ENCODE measurements at regions not wholly inside any gene's neighbourhood (a gene's known extent, or its start where the extent isn't known, plus 50 kb on each side); places are given as distances from the start of the nearest gene placed in this dataset.

GRCh38 chr22:49010901-49011300 is 816.8 kb downstream of the BRD1 start:
- H3K9me3 ChIP-seq (ENCODE audit: low read depth, low read length), result no peaks in the 10 kb centered on the region

GRCh38 chr22:49010070-49010863 is 817.4 kb downstream of the BRD1 start:
- no peak overlapping the region for H3K4me3 ChIP-seq
- H3K9ac ChIP-seq (ENCODE audit: insufficient read length), result no peak overlapping the region
- no peaks in the 10 kb centered on the region for H3K9me3 ChIP-seq (ENCODE audit: low read depth, low read length)
- TF ChIP-seq FOXP2 (optimal IDR thresholded peaks at IDR 0.05; ENCODE audit: control extremely low read depth, extremely low read length, insufficient read depth), result no peak
- no peak for TF ChIP-seq EZH2 (IDR thresholded peaks at IDR 0.05)
- TF ChIP-seq POLR2AphosphoS5 (IDR thresholded peaks at IDR 0.05; ENCODE audit: borderline replicate concordance, low read depth, low read length), result no peak
- no peak overlapping the region for H3K27ac ChIP-seq
- no peak for DNase-seq (ENCODE audit: low read depth, low spot score)
- no peaks in the 10 kb centered on the region for H3K36me3 ChIP-seq (ENCODE audit: insufficient read depth, low read length)

More at GRCh38 chr22:49010901-49011300, 816.8 kb downstream of the BRD1 start:
- no peak overlapping the region for H3K9ac ChIP-seq (ENCODE audit: insufficient read length)
- no peak for DNase-seq (ENCODE audit: low read depth, low spot score)
- no peak overlapping the region for H3K27ac ChIP-seq
- no peak overlapping the region for H3K4me3 ChIP-seq
- H3K36me3 ChIP-seq (ENCODE audit: insufficient read depth, low read length), result no peaks in the 10 kb centered on the region
- TF ChIP-seq FOXP2 (optimal IDR thresholded peaks at IDR 0.05; ENCODE audit: control extremely low read depth, extremely low read length, insufficient read depth) (no peak), POLR2AphosphoS5 (IDR thresholded peaks at IDR 0.05; ENCODE audit: borderline replicate concordance, low read depth, low read length) (no peak), EZH2 (IDR thresholded peaks at IDR 0.05) (no peak)

- no peak for DNase-seq (ENCODE audit: low read depth, low spot score)
- H3K36me3 ChIP-seq (ENCODE audit: insufficient read depth, low read length), result no peaks in the 10 kb centered on the region
- TF ChIP-seq EZH2 (IDR thresholded peaks at IDR 0.05) (no peak), POLR2AphosphoS5 (IDR thresholded peaks at IDR 0.05; ENCODE audit: borderline replicate concordance, low read depth, low read length) (no peak), FOXP2 (optimal IDR thresholded peaks at IDR 0.05; ENCODE audit: control extremely low read depth, extremely low read length, insufficient read depth) (no peak)
Observed at GRCh38 chr22:49009359-49010063, 818.2 kb downstream of the BRD1 start.

GRCh38 chr22:49008682-49009235 is 818.9 kb downstream of the BRD1 start:
- H3K4me3 ChIP-seq, result no peak overlapping the region
- no peak overlapping the region for H3K9ac ChIP-seq (ENCODE audit: insufficient read length)
- no peaks in the 10 kb centered on the region for H3K36me3 ChIP-seq (ENCODE audit: insufficient read depth, low read length)
- TF ChIP-seq POLR2AphosphoS5 (IDR thresholded peaks at IDR 0.05; ENCODE audit: borderline replicate concordance, low read depth, low read length) (no peak), FOXP2 (optimal IDR thresholded peaks at IDR 0.05; ENCODE audit: control extremely low read depth, extremely low read length, insufficient read depth) (no peak), EZH2 (IDR thresholded peaks at IDR 0.05) (no peak)
- no peak overlapping the region for H3K27ac ChIP-seq
- no peak for DNase-seq (ENCODE audit: low read depth, low spot score)
- H3K9me3 ChIP-seq (ENCODE audit: low read depth, low read length), result no peaks in the 10 kb centered on the region

More at GRCh38 chr22:49009359-49010063, 818.2 kb downstream of the BRD1 start:
- Histone ChIP-seq H3K9ac (ENCODE audit: insufficient read length) (no peak overlapping the region), H3K4me3 (no peak overlapping the region), H3K9me3 (ENCODE audit: low read depth, low read length) (no peaks in the 10 kb centered on the region), H3K27ac (no peak overlapping the region)

GRCh38 chr22:49007013-49007653 is 820.5 kb downstream of the BRD1 start:
- Histone ChIP-seq H3K9ac (ENCODE audit: insufficient read length) (no peak overlapping the region), H3K9me3 (ENCODE audit: low read depth, low read length) (no peaks in the 10 kb centered on the region), H3K27ac (no peak overlapping the region), H3K36me3 (ENCODE audit: insufficient read depth, low read length) (no peaks in the 10 kb centered on the region), H3K4me3 (no peak overlapping the region)
- no peak for DNase-seq (ENCODE audit: low read depth, low spot score)
- TF ChIP-seq EZH2 (IDR thresholded peaks at IDR 0.05) (no peak), POLR2AphosphoS5 (IDR thresholded peaks at IDR 0.05; ENCODE audit: borderline replicate concordance, low read depth, low read length) (no peak), FOXP2 (optimal IDR thresholded peaks at IDR 0.05; ENCODE audit: control extremely low read depth, extremely low read length, insufficient read depth) (no peak)

- no peak overlapping the region for H3K27ac ChIP-seq
- no peak for DNase-seq (ENCODE audit: low read depth, low spot score)
- TF ChIP-seq POLR2AphosphoS5 (IDR thresholded peaks at IDR 0.05; ENCODE audit: borderline replicate concordance, low read depth, low read length) (no peak), FOXP2 (optimal IDR thresholded peaks at IDR 0.05; ENCODE audit: control extremely low read depth, extremely low read length, insufficient read depth) (no peak), EZH2 (IDR thresholded peaks at IDR 0.05) (no peak)
- H3K9ac ChIP-seq (ENCODE audit: insufficient read length), result no peak overlapping the region
- H3K36me3 ChIP-seq (ENCODE audit: insufficient read depth, low read length), result no peaks in the 10 kb centered on the region
- no peaks in the 10 kb centered on the region for H3K9me3 ChIP-seq (ENCODE audit: low read depth, low read length)
- H3K4me3 ChIP-seq, result no peak overlapping the region
Observed at GRCh38 chr22:49006207-49007012, 821.3 kb downstream of the BRD1 start.

- H3K9ac ChIP-seq (ENCODE audit: insufficient read length), result no peak overlapping the region
- no peak overlapping the region for H3K4me3 ChIP-seq
- H3K27ac ChIP-seq, result no peak overlapping the region
- TF ChIP-seq EZH2 (IDR thresholded peaks at IDR 0.05) (no peak), FOXP2 (optimal IDR thresholded peaks at IDR 0.05; ENCODE audit: control extremely low read depth, extremely low read length, insufficient read depth) (no peak), POLR2AphosphoS5 (IDR thresholded peaks at IDR 0.05; ENCODE audit: borderline replicate concordance, low read depth, low read length) (no peak)
- DNase-seq (ENCODE audit: low read depth, low spot score), result no peak
- no peaks in the 10 kb centered on the region for H3K36me3 ChIP-seq (ENCODE audit: insufficient read depth, low read length)
- H3K9me3 ChIP-seq (ENCODE audit: low read depth, low read length), result no peaks in the 10 kb centered on the region
Observed at GRCh38 chr22:49005557-49005956, 822.1 kb downstream of the BRD1 start.
